D721Med (cell line): ENCODE measurements at regions not wholly inside any gene's neighbourhood (a gene's known extent, or its start where the extent isn't known, plus 50 kb on each side); places are given as distances from the start of the nearest gene placed in this dataset.

Experiments used
- DNase-seq: peaks from one replicate; pipeline ENCODE4 v3.0.0; 2011; ENCODE audit warnings: low spot score; ENCODE audit not compliant: insufficient read length
- FAIRE-seq: peaks from 2 replicates; lab custom pipeline; 2011; peaks lifted over from hg19 to GRCh38; lab: Jason Lieb, UNC
- TF ChIP-seq, protein P1 (sequence below): IDR thresholded peaks from 2 replicates; pipeline ENCODE4 v1.5.1; 2012; ENCODE audit warnings: mild to moderate bottlenecking, control low read depth; ENCODE audit not compliant: insufficient read depth; ENCODE audit errors: missing control alignments

DNA sequence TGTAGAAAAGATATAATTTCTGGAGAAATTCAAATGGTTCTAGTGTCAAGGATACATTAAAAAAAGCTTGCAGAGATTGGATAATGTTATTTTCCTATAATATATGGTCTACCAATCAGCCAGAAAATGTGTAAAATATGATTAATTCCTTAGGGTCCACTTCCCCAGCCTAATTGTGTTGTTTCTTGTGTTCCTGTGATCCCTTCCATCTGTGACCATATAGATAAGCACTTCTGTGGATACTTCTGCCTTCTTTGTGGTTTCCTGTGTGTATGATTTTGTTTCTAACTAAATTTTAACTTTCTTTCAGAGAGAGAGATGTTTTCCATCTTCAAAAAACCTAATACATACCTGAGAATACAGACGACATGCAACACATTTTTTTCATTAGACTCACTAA is 367.1 kb upstream of the PIK3C3 start:
- TF ChIP-seq, protein P1, sequence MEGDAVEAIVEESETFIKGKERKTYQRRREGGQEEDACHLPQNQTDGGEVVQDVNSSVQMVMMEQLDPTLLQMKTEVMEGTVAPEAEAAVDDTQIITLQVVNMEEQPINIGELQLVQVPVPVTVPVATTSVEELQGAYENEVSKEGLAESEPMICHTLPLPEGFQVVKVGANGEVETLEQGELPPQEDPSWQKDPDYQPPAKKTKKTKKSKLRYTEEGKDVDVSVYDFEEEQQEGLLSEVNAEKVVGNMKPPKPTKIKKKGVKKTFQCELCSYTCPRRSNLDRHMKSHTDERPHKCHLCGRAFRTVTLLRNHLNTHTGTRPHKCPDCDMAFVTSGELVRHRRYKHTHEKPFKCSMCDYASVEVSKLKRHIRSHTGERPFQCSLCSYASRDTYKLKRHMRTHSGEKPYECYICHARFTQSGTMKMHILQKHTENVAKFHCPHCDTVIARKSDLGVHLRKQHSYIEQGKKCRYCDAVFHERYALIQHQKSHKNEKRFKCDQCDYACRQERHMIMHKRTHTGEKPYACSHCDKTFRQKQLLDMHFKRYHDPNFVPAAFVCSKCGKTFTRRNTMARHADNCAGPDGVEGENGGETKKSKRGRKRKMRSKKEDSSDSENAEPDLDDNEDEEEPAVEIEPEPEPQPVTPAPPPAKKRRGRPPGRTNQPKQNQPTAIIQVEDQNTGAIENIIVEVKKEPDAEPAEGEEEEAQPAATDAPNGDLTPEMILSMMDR: no peak
- no peak for FAIRE-seq
- no peak for DNase-seq

DNA sequence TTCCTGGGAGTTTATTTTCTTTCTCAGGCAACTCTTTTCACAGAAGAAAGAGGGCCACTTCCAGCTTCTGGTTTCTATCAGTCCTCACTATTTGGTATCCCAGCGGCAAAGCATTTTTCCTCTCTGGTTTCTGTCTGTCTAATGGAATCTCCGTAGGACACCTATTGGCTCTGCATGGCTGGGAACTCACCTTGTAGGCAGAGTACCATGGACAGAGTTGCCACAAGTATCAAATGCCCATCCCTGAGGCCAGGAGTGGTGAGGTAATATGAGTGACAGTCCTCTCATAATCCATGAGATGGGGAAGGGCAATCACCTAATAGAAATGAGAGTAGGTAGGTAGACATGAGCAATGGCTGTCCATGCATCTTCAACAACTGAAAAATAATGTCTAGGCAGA is 369.5 kb upstream of the PIK3C3 start:
- no peak for FAIRE-seq
- no peak for DNase-seq
- TF ChIP-seq, protein P1: no peak

DNA sequence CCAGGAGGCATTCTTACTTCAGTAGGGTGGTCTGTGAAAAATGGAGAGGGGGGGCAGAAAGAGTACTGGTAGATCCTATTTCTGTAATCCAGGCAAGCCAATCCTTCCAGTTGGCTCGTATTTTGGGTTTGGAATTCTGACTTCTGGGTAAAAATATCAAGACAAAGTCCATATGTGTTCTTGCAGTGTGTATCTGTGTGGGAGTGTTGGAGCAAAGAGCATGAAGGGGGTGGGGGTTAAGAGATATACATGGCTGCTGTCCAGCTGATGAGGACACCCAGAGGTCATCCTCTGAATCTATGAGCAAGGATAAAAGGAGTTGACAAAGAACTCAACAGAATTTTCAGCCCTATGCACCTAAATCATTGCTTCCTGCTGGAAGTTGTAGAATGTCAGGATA is 375.8 kb upstream of the PIK3C3 start:
- TF ChIP-seq, protein P1: no peak
- FAIRE-seq (no peak), DNase-seq (no peak)

DNA sequence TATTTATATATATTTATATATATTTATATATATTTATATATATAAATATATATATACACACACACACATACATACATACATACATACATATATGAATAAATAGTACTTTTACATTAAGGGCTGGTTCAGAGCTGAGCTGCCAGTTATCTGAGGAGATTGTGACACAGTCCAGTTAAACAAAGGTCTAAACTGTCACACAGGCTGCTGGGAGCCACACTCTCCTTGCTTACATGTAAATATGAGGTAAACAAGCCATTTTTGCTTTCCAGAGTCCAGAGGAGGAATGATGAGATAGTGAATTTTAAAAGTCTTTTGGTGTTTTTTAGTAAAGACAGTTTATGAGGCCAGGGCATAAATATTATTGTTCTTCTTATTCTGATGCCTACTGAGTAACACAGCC is 377.5 kb upstream of the PIK3C3 start:
- DNase-seq (no peak), FAIRE-seq (no peak)
- TF ChIP-seq, protein P1: no peak

DNA sequence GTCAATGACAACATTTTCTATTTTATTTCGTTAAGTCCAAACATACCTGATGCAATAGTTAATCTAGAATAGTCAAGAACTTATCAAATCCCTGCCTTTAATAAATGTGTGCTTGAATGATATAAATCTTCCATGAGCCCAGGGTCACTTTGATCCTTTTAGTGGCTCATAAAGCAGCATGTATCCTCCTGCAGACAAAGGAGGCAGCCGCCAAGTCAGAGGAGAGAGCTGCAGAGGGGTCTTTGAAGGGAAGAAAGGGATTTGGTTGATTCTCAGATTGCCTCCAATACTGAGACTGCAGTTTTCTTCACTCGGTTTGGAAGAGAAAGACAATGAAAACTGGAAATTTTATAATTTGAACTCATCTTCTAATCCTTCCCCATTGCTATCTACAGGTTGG is 378.4 kb upstream of the PIK3C3 start:
- DNase-seq (no peak), FAIRE-seq (peak; percentile 83)

DNA sequence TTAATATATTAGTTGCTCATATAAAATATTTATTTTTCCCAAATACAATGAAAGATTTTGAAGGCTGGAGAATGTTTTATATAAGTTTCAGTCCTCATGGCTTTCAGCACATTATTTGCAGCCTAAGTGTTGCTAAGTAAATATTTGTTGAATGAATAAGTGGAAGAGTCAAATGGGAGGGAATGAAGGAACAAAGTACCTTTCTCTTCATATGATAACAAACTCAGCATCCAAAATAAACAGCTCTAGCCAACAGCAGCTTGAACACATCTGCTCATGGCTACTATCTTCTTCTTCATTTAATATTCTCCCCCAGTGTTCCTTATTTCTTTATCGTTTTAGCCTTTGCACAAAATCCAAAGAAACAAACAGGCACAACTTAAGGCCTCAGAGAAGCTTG is 385.2 kb upstream of the PIK3C3 start:
- DNase-seq: no peak
- TF ChIP-seq, protein P1: no peak
- no peak for FAIRE-seq

More for the DNA sequence above, 378.4 kb upstream of the PIK3C3 start:
- TF ChIP-seq, protein P1: no peak

DNA sequence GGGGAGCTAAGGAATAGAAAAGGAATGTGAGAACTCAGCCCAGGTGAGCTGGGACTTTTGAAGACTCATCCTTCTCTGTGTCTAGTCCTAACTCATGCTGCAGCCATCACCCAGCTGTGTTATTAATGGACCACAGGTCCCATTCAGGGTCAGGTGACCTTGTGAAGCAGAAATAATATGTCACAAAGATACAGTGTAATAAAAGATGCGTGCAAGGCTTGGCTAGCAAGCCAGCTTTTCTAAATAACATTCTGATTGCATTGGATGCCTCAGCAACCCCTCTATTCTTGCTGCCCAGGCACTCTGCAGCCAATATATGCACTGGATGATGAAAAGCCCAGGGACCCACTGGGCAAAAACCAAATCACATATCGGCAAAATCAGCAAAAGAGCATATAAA is 393.1 kb upstream of the PIK3C3 start:
- DNase-seq: no peak
- FAIRE-seq: no peak
- TF ChIP-seq, protein P1: no peak
